Neuronal stem cell (in vitro differentiated cells): ENCODE measurements at regions not wholly inside any gene's neighbourhood (a gene's known extent, or its start where the extent isn't known, plus 50 kb on each side); places are given as distances from the start of the nearest gene placed in this dataset.

Source experiments
- DNase-seq: peaks from one replicate; pipeline ENCODE4 v3.0.0-alpha.2; 2013; ENCODE audit warnings: low spot score
- H2AFZ ChIP-seq: one replicate; pipeline ENCODE4 v1.6.1; 2013; ENCODE audit warnings: mild to moderate bottlenecking, low read length, inconsistent platforms
- H2AK5ac ChIP-seq: 2 replicates; pipeline ENCODE4 v1.6.1; 2013; ENCODE audit warnings: low read depth, mild to moderate bottlenecking, inconsistent platforms, low read length, moderate library complexity, mixed read lengths
- H2BK120ac ChIP-seq: 2 replicates; pipeline ENCODE4 v1.6.1; 2013; ENCODE audit warnings: low read depth, mild to moderate bottlenecking, inconsistent platforms, low read length, moderate library complexity, mixed read lengths
- H2BK12ac ChIP-seq: one replicate; pipeline ENCODE4 v1.6.1; 2013; ENCODE audit warnings: low read length, inconsistent platforms
- H2BK15ac ChIP-seq: 2 replicates; pipeline ENCODE4 v1.6.1; 2013; ENCODE audit warnings: mild to moderate bottlenecking, low read length, inconsistent platforms, mixed read lengths
- H2BK5ac ChIP-seq: one replicate; pipeline ENCODE4 v1.6.1; 2013; ENCODE audit warnings: inconsistent platforms, mild to moderate bottlenecking, low read length, moderate library complexity
- H3K14ac ChIP-seq: one replicate; pipeline ENCODE4 v1.6.1; 2013; ENCODE audit warnings: low read length, inconsistent platforms
- H3K18ac ChIP-seq: 2 replicates; pipeline ENCODE4 v1.6.1; 2013; ENCODE audit warnings: low read length, inconsistent platforms
- H3K23ac ChIP-seq: 2 replicates; pipeline ENCODE4 v1.6.1; 2013; ENCODE audit warnings: low read depth, mild to moderate bottlenecking, mixed read lengths, low read length, inconsistent platforms; ENCODE audit not compliant: poor library complexity
- H3K27ac ChIP-seq: replicated peaks from 3 replicates; pipeline ENCODE4 v1.5.1; 2013; ENCODE audit warnings: low read length, inconsistent platforms
- H3K27me3 ChIP-seq, 3 experiments: 2 replicates each; pipeline ENCODE4 v1.6.1; 2013; ENCODE audit warnings: low read length in 3 of 3, mild to moderate bottlenecking in 2 of 3, inconsistent platforms in 1 of 3, low read depth in 1 of 3, mixed read lengths in 1 of 3, moderate library complexity in 1 of 3; ENCODE audit not compliant: control insufficient read depth in 3 of 3, insufficient read depth in 3 of 3
- H3K36me3 ChIP-seq, 2 donors: replicated peaks in 1 of 2; 2 replicates each; pipeline ENCODE4 v1.6.1; 2013; ENCODE audit warnings: low read length in 2 of 2; ENCODE audit not compliant: control insufficient read depth in 2 of 2, insufficient read depth in 2 of 2
- H3K4ac ChIP-seq: 2 replicates; pipeline ENCODE4 v1.6.1; 2013; ENCODE audit warnings: inconsistent platforms, mild to moderate bottlenecking, low read length, moderate library complexity
- H3K4me1 ChIP-seq, 2 donors: 1 replicate in 1 of 2; 2 replicates in 1 of 2; pipeline ENCODE4 v1.6.1; 2013; ENCODE audit warnings: low read length in 2 of 2, low read depth in 1 of 2; ENCODE audit not compliant: control insufficient read depth in 2 of 2, insufficient read depth in 1 of 2
- H3K4me2 ChIP-seq: one replicate; pipeline ENCODE4 v1.6.1; 2013; ENCODE audit warnings: mild to moderate bottlenecking, low read length, inconsistent platforms; ENCODE audit not compliant: insufficient read depth, poor library complexity, severe bottlenecking
- H3K4me3 ChIP-seq, 2 donors: 2 replicates each; pipeline ENCODE4 v1.5.1; 2013; ENCODE audit warnings: low read length in 2 of 2, mild to moderate bottlenecking in 2 of 2, inconsistent platforms in 1 of 2, moderate library complexity in 1 of 2
- H3K79me1 ChIP-seq: one replicate; pipeline ENCODE4 v1.6.1; 2013; ENCODE audit warnings: low read depth, mild to moderate bottlenecking, inconsistent platforms, low read length, moderate library complexity
- H3K9ac ChIP-seq: one replicate; pipeline ENCODE4 v1.6.1; 2013; ENCODE audit warnings: mild to moderate bottlenecking, low read depth, low read length, inconsistent platforms; ENCODE audit not compliant: poor library complexity
- H3K9me3 ChIP-seq, 2 donors: replicated peaks in 1 of 2; 2 replicates each; pipeline versions ENCODE3 to v1.6.1; 2013; ENCODE audit warnings: low read length in 2 of 2, mild to moderate bottlenecking in 2 of 2, inconsistent platforms in 1 of 2, low read depth in 1 of 2, mixed read lengths in 1 of 2, moderate library complexity in 1 of 2; ENCODE audit not compliant: control insufficient read depth in 2 of 2, insufficient read depth in 1 of 2
- H4K8ac ChIP-seq: one replicate; pipeline ENCODE4 v1.6.1; 2013; ENCODE audit warnings: low read depth, mild to moderate bottlenecking, inconsistent platforms, low read length, moderate library complexity
- H4K91ac ChIP-seq: one replicate; pipeline ENCODE4 v1.6.1; 2013; ENCODE audit warnings: low read length, low read depth, mild to moderate bottlenecking, inconsistent platforms; ENCODE audit not compliant: poor library complexity
- WGBS, 2 donors: extraction: QIAGEN DNeasy Blood & Tissue Kit; methylation state at CpG; one replicate each; pipeline ENCODE4 v1.1.7; 2013; ENCODE audit warnings: missing lambda C conversion rate in 2 of 2, mixed read lengths in 1 of 2; ENCODE audit not compliant: insufficient read length in 2 of 2, insufficient replicate concordance in 1 of 2; ENCODE audit errors: extremely low coverage in 2 of 2; 5-methylcytosine and 5-hydroxymethylcytosine counted together

GRCh38 chr9:115976781-115977180 lies 176.8 kb upstream of the PAPPA start:
- Histone ChIP-seq H4K91ac (no peak overlapping the region), H3K4me3 (no peak overlapping the region), H3K4me1 (peaks cover 0 to 2% of the 10 kb centered on the region in 2 donors), H3K14ac (no peak overlapping the region), H3K18ac (no peak overlapping the region), H3K4me2 (no peak overlapping the region), H2AK5ac (no peak overlapping the region), H3K9me3 (no peaks in the 10 kb centered on the region), H2BK12ac (no peak overlapping the region), H3K4ac (no peak overlapping the region), H3K79me1 (no peaks in the 10 kb centered on the region), H3K27me3 (no peaks in the 10 kb centered on the region), H2BK5ac (no peak overlapping the region), H2BK120ac (no peak overlapping the region), H2BK15ac (no peak overlapping the region), H4K8ac (no peak overlapping the region), H3K27ac (no peak overlapping the region), H3K36me3 (no peaks in the 10 kb centered on the region), H3K9ac (no peak overlapping the region), H3K23ac (no peak overlapping the region), H2AFZ (no peak overlapping the region)
- no CpG with 5 or more reads among the region's 2 CpGs for WGBS, 2 donors
- no peak for DNase-seq

- no peak overlapping the region for H3K4me2 ChIP-seq
- no peaks in the 10 kb centered on the region for H3K9me3 ChIP-seq
- H3K27me3 ChIP-seq: no peaks in the 10 kb centered on the region
- no peak overlapping the region for H3K4ac ChIP-seq
- H2AK5ac ChIP-seq: no peak overlapping the region
- no peak overlapping the region for H2AFZ ChIP-seq
- H4K91ac ChIP-seq: no peak overlapping the region
- H3K14ac ChIP-seq: no peak overlapping the region
- no peak overlapping the region for H2BK12ac ChIP-seq
- no peak overlapping the region for H3K27ac ChIP-seq
- no peak overlapping the region for H2BK15ac ChIP-seq
- no peak overlapping the region for H2BK120ac ChIP-seq
- H3K79me1 ChIP-seq: no peaks in the 10 kb centered on the region
- H3K36me3 ChIP-seq: no peaks in the 10 kb centered on the region
- no peak overlapping the region for H4K8ac ChIP-seq
- no peak overlapping the region for H3K18ac ChIP-seq
- H3K9ac ChIP-seq: no peak overlapping the region
- H2BK5ac ChIP-seq: no peak overlapping the region
- H3K4me1 ChIP-seq: peaks cover 0 to 2% of the 10 kb centered on the region in 2 donors
- H3K23ac ChIP-seq: no peak overlapping the region
- no peak overlapping the region for H3K4me3 ChIP-seq
- no peak for DNase-seq
Measured at GRCh38 chr9:115978091-115978490, 175.5 kb upstream of the PAPPA start.

- Histone ChIP-seq H3K4me1 (peaks cover 0 to 2% of the 10 kb centered on the region in 2 donors), H4K91ac (no peak overlapping the region), H2BK120ac (no peak overlapping the region), H3K9me3 (no peaks in the 10 kb centered on the region), H3K4me2 (no peak overlapping the region), H2BK12ac (no peak overlapping the region), H2AFZ (no peak overlapping the region), H3K79me1 (no peaks in the 10 kb centered on the region), H2BK5ac (no peak overlapping the region), H3K36me3 (no peaks in the 10 kb centered on the region), H2BK15ac (no peak overlapping the region), H3K14ac (no peak overlapping the region), H3K23ac (no peak overlapping the region), H2AK5ac (no peak overlapping the region), H3K27ac (no peak overlapping the region), H3K4ac (no peak overlapping the region), H3K27me3 (no peaks in the 10 kb centered on the region), H3K9ac (no peak overlapping the region), H3K18ac (no peak overlapping the region), H4K8ac (no peak overlapping the region), H3K4me3 (no peak overlapping the region)
- no peak for DNase-seq
- no CpG with 5 or more reads among the region's 3 CpGs for WGBS, 2 donors
Measured at GRCh38 chr9:115978659-115979096, 174.9 kb upstream of the PAPPA start.

- H4K91ac ChIP-seq: no peak overlapping the region
- H3K27me3 ChIP-seq: no peaks in the 10 kb centered on the region
- no peak overlapping the region for H2AK5ac ChIP-seq
- H3K9ac ChIP-seq: no peak overlapping the region
- no peak overlapping the region for H3K4me3 ChIP-seq
- no peak overlapping the region for H2AFZ ChIP-seq
- H3K9me3 ChIP-seq: no peaks in the 10 kb centered on the region
- H3K4me1 ChIP-seq: peaks cover 0 to 2% of the 10 kb centered on the region in 2 donors
- H3K14ac ChIP-seq: no peak overlapping the region
- no CpG with 5 or more reads among the region's 2 CpGs for WGBS, 2 donors
- H3K18ac ChIP-seq: no peak overlapping the region
- no peak overlapping the region for H2BK15ac ChIP-seq
- no peak for DNase-seq
- no peak overlapping the region for H3K23ac ChIP-seq
- no peak overlapping the region for H2BK5ac ChIP-seq
- H4K8ac ChIP-seq: no peak overlapping the region
- H3K4ac ChIP-seq: no peak overlapping the region
- no peak overlapping the region for H2BK12ac ChIP-seq
- no peaks in the 10 kb centered on the region for H3K36me3 ChIP-seq
- H2BK120ac ChIP-seq: no peak overlapping the region
- H3K27ac ChIP-seq: no peak overlapping the region
- no peak overlapping the region for H3K4me2 ChIP-seq
- no peaks in the 10 kb centered on the region for H3K79me1 ChIP-seq
Measured at GRCh38 chr9:115980054-115980453, 173.5 kb upstream of the PAPPA start.
